ENCODE measurements at regions not wholly inside any gene's neighbourhood (a gene's known extent, or its start where the extent isn't known, plus 50 kb on each side); places are given as distances from the start of the nearest gene placed in this dataset.

DNA sequence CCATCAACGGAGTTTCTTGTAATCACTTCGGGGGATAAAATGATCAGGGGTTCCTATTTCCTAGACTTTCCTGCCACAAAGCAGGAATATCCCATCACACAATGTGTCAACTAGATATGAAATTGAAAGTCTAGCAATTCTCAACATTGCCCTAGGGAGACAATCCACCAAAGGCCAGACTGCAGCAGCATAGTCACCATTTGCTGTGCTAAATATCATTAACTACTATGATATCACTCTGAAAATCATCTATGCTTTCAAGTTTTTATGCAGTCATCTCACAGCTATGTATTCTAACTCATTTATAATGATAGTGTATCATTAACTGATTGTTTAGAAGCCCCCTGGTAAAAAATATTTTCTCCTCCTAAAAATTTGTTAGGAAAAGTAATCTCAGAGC lies 342.6 kb upstream of the CDH6 start:
- Histone ChIP-seq H3K79me1 (replicated peaks; ENCODE audit: low read length, poor library complexity, severe bottlenecking) (peaks cover 2% of the 10 kb centered on the region), H2BK15ac (ENCODE audit: low read depth, poor library complexity, severe bottlenecking) (no peak overlapping the region), H2BK12ac (ENCODE audit: low read length in 2 of 2) (no peak overlapping the region), H4K8ac (ENCODE audit: low read length) (no peak overlapping the region), H3K4me1 (ENCODE audit: control insufficient read depth, insufficient read depth, low read depth, low read length) (peaks cover 3% of the 10 kb centered on the region), H3K27ac (ENCODE audit: low read length, poor library complexity, severe bottlenecking) (peak overlapping the region; percentile 98), H3K4ac (ENCODE audit: low read depth in 1 of 2, low read length in 2 of 2) (no peak overlapping the region), H2BK5ac (ENCODE audit: low read depth, low read length, poor library complexity, severe bottlenecking) (peak overlapping the region; percentile 63), H3K23ac (ENCODE audit: low read length in 2 of 2) (no peak overlapping the region), H2AFZ (ENCODE audit: low read depth, low read length) (no peak overlapping the region), H3K4me3 (ENCODE audit: insufficient read depth in 1 of 2, low read depth in 1 of 2, low read length in 2 of 2) (no peak overlapping the region), H3K27me3 (ENCODE audit: control insufficient read depth in 1 of 2, insufficient read depth in 1 of 2, low read length in 2 of 2) (no peaks in the 10 kb centered on the region), H3K36me3 (ENCODE audit: control insufficient read depth in 1 of 2, insufficient read depth in 2 of 2, low read depth in 1 of 2, low read length in 2 of 2) (no peaks in the 10 kb centered on the region), H3K9me3 (ENCODE audit: control insufficient read depth, low read length) (no peaks in the 10 kb centered on the region), H3K9ac (ENCODE audit: low read length) (no peak overlapping the region), H3K18ac (ENCODE audit: low read depth in 1 of 2, low read length in 2 of 2) (no peak overlapping the region), H2AK5ac (ENCODE audit: low read length, severe bottlenecking) (peak overlapping the region; percentile 31), H3K4me2 (ENCODE audit: low read length, poor library complexity, severe bottlenecking) (no peak overlapping the region), H4K91ac (ENCODE audit: low read length) (no peak overlapping the region), H3K14ac (ENCODE audit: low read length in 2 of 2) (no peak overlapping the region), H2BK120ac (ENCODE audit: low read depth, low read length) (no peak overlapping the region)
- WGBS: 94% methylated on average over 2 of the region's 2 CpGs
- DNase-seq: no peak

DNA sequence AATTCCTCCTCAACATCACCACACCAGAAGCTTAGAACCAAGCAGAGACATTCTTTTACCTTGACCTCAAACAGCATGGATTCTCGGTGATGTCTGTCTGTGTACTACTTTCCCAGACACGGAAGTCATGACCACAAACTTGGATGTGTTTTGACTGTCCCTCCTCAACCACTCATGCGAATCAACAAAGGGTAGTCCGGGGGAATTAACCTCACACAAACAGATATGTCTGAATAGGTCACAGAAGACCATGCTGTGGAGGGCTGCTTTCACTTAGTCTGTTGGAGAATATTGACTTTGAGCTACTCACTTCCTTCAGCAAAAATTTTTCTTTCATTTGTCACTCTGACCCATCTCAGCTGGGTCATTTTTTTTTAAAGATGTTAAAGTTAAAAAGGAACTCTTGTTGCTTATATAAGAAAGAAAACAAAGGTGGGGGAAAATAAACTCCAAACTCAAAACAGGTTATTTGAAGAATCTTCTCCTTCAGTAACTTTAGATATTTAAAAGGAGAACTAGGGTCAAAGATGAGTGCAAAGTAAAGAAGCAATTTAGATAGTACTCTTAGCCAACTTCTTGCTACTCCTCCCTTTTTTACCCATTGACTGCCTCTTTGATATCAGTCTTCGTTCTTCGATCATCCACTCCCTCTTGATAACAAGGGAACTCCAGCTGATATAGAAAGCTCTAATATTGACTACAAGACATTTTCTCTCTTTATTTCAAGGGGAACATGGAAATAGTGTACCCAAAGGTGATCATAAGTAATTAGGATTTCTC lies 343.4 kb upstream of the CDH6 start:
- Histone ChIP-seq H3K14ac (ENCODE audit: low read length in 2 of 2) (no peak overlapping the region), H3K9ac (ENCODE audit: low read length) (no peak overlapping the region), H3K9me3 (ENCODE audit: control insufficient read depth, low read length) (no peaks in the 10 kb centered on the region), H3K27me3 (ENCODE audit: control insufficient read depth in 1 of 2, insufficient read depth in 1 of 2, low read length in 2 of 2) (no peaks in the 10 kb centered on the region), H4K91ac (ENCODE audit: low read length) (no peak overlapping the region), H3K23ac (ENCODE audit: low read length in 2 of 2) (no peak overlapping the region), H4K8ac (ENCODE audit: low read length) (no peak overlapping the region), H3K27ac (ENCODE audit: low read length, poor library complexity, severe bottlenecking) (peak overlapping the region; percentile 98), H3K79me1 (replicated peaks; ENCODE audit: low read length, poor library complexity, severe bottlenecking) (peaks cover 2% of the 10 kb centered on the region), H3K4me2 (ENCODE audit: low read length, poor library complexity, severe bottlenecking) (no peak overlapping the region), H3K4me3 (ENCODE audit: insufficient read depth in 1 of 2, low read depth in 1 of 2, low read length in 2 of 2) (no peak overlapping the region), H3K4ac (ENCODE audit: low read depth in 1 of 2, low read length in 2 of 2) (no peak overlapping the region), H2BK15ac (ENCODE audit: low read depth, poor library complexity, severe bottlenecking) (no peak overlapping the region), H3K4me1 (ENCODE audit: control insufficient read depth, insufficient read depth, low read depth, low read length) (peaks cover 3% of the 10 kb centered on the region), H3K18ac (ENCODE audit: low read depth in 1 of 2, low read length in 2 of 2) (no peak overlapping the region), H2BK12ac (ENCODE audit: low read length in 2 of 2) (no peak overlapping the region), H2AK5ac (ENCODE audit: low read length, severe bottlenecking) (peak overlapping the region; percentile 40), H3K36me3 (ENCODE audit: control insufficient read depth in 1 of 2, insufficient read depth in 2 of 2, low read depth in 1 of 2, low read length in 2 of 2) (no peaks in the 10 kb centered on the region), H2BK5ac (ENCODE audit: low read depth, low read length, poor library complexity, severe bottlenecking) (peak overlapping the region; percentile 63), H2AFZ (ENCODE audit: low read depth, low read length) (no peak overlapping the region), H2BK120ac (ENCODE audit: low read depth, low read length) (no peak overlapping the region)
- DNase-seq: peak; percentile 34
- WGBS: 65% methylated on average over 6 of the region's 6 CpGs

DNA sequence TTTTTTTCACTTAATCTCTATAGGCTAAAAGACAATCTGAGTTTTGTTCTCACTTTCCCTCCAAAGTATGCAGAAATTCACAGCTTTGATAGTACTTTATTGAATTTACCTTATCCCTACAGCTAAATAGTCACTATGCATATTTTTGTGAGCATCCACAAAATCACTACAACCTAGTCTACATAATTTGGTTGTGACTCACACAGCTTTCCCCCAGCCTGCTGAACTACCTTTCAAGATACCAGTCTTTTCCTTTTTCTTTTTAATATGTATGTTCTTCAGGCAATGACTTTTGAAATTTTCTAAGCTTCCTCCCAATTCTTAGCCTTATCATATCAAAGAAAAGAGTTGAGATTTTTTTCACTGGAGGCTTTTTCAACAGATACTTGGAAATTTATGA lies 347.3 kb upstream of the CDH6 start:
- Histone ChIP-seq H3K4ac (ENCODE audit: low read depth in 1 of 2, low read length in 2 of 2) (no peak overlapping the region), H3K79me1 (replicated peaks; ENCODE audit: low read length, poor library complexity, severe bottlenecking) (peaks cover 3% of the 10 kb centered on the region), H2AK5ac (ENCODE audit: low read length, severe bottlenecking) (no peak overlapping the region), H3K14ac (ENCODE audit: low read length in 2 of 2) (no peak overlapping the region), H3K9me3 (ENCODE audit: control insufficient read depth, low read length) (no peaks in the 10 kb centered on the region), H2BK12ac (ENCODE audit: low read length in 2 of 2) (no peak overlapping the region), H3K27me3 (ENCODE audit: control insufficient read depth in 1 of 2, insufficient read depth in 1 of 2, low read length in 2 of 2) (no peaks in the 10 kb centered on the region), H3K27ac (ENCODE audit: low read length, poor library complexity, severe bottlenecking) (no peak overlapping the region), H4K91ac (ENCODE audit: low read length) (no peak overlapping the region), H2AFZ (ENCODE audit: low read depth, low read length) (no peak overlapping the region), H3K9ac (ENCODE audit: low read length) (no peak overlapping the region), H4K8ac (ENCODE audit: low read length) (no peak overlapping the region), H3K36me3 (ENCODE audit: control insufficient read depth in 1 of 2, insufficient read depth in 2 of 2, low read depth in 1 of 2, low read length in 2 of 2) (no peaks in the 10 kb centered on the region), H3K23ac (ENCODE audit: low read length in 2 of 2) (no peak overlapping the region), H2BK5ac (ENCODE audit: low read depth, low read length, poor library complexity, severe bottlenecking) (no peak overlapping the region), H3K4me1 (ENCODE audit: control insufficient read depth, insufficient read depth, low read depth, low read length) (peaks cover 3% of the 10 kb centered on the region), H2BK120ac (ENCODE audit: low read depth, low read length) (no peak overlapping the region), H3K4me2 (ENCODE audit: low read length, poor library complexity, severe bottlenecking) (no peak overlapping the region), H3K4me3 (ENCODE audit: insufficient read depth in 1 of 2, low read depth in 1 of 2, low read length in 2 of 2) (no peak overlapping the region), H2BK15ac (ENCODE audit: low read depth, poor library complexity, severe bottlenecking) (no peak overlapping the region), H3K18ac (ENCODE audit: low read depth in 1 of 2, low read length in 2 of 2) (no peak overlapping the region)
- no peak for DNase-seq

DNA sequence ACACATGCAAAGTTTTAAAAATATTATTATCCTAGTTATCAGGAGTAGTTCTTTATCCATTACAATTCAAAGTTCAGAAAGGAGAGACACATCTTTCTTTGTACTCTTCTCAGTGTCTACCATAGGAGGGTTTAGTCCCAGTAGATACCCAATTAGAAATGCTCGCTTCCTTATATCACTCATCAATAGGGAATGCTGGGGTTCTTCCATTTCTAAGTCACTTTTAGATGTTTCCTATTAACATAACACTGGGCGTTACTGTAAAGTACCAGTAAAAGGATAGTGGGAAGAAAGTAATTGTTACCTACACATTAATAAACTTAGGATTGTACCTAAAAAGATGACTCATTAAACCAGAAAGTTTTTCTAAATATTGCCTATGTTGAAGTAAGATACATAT lies 348.3 kb upstream of the CDH6 start:
- H3K4ac ChIP-seq (ENCODE audit: low read depth in 1 of 2, low read length in 2 of 2): no peak overlapping the region
- H3K4me1 ChIP-seq (ENCODE audit: control insufficient read depth, insufficient read depth, low read depth, low read length): peaks cover 3% of the 10 kb centered on the region
- H3K14ac ChIP-seq (ENCODE audit: low read length in 2 of 2): no peak overlapping the region
- no peak overlapping the region for H3K23ac ChIP-seq (ENCODE audit: low read length in 2 of 2)
- H2AFZ ChIP-seq (ENCODE audit: low read depth, low read length): no peak overlapping the region
- H2BK5ac ChIP-seq (ENCODE audit: low read depth, low read length, poor library complexity, severe bottlenecking): no peak overlapping the region
- no peak overlapping the region for H3K18ac ChIP-seq (ENCODE audit: low read depth in 1 of 2, low read length in 2 of 2)
- no peaks in the 10 kb centered on the region for H3K9me3 ChIP-seq (ENCODE audit: control insufficient read depth, low read length)
- no peaks in the 10 kb centered on the region for H3K36me3 ChIP-seq (ENCODE audit: control insufficient read depth in 1 of 2, insufficient read depth in 2 of 2, low read depth in 1 of 2, low read length in 2 of 2)
- H2BK12ac ChIP-seq (ENCODE audit: low read length in 2 of 2): no peak overlapping the region
- 0% methylated on average over 1 of the region's 2 CpGs for WGBS
- H2AK5ac ChIP-seq (ENCODE audit: low read length, severe bottlenecking): no peak overlapping the region
- no peak overlapping the region for H2BK120ac ChIP-seq (ENCODE audit: low read depth, low read length)
- no peak overlapping the region for H3K27ac ChIP-seq (ENCODE audit: low read length, poor library complexity, severe bottlenecking)
- H3K27me3 ChIP-seq (ENCODE audit: control insufficient read depth in 1 of 2, insufficient read depth in 1 of 2, low read length in 2 of 2): no peaks in the 10 kb centered on the region
- H4K91ac ChIP-seq (ENCODE audit: low read length): no peak overlapping the region
- H2BK15ac ChIP-seq (ENCODE audit: low read depth, poor library complexity, severe bottlenecking): no peak overlapping the region
- H3K79me1 ChIP-seq (replicated peaks; ENCODE audit: low read length, poor library complexity, severe bottlenecking): peaks cover 3% of the 10 kb centered on the region
- no peak for DNase-seq
- H4K8ac ChIP-seq (ENCODE audit: low read length): no peak overlapping the region
- H3K4me3 ChIP-seq (ENCODE audit: insufficient read depth in 1 of 2, low read depth in 1 of 2, low read length in 2 of 2): no peak overlapping the region
- H3K4me2 ChIP-seq (ENCODE audit: low read length, poor library complexity, severe bottlenecking): no peak overlapping the region
- no peak overlapping the region for H3K9ac ChIP-seq (ENCODE audit: low read length)
